Fibroblast of lung (primary cell): ENCODE measurements at regions not wholly inside any gene's neighbourhood (a gene's known extent, or its start where the extent isn't known, plus 50 kb on each side); places are given as distances from the start of the nearest gene placed in this dataset.

Experiments
- DNase-seq, 2 donors: peaks; one replicate each; pipeline versions ENCODE4 v3.0.0 to v3.0.0-alpha.2; 2010; ENCODE audit warnings: low read depth in 2 of 2
- H2AFZ ChIP-seq: 2 replicates; pipeline ENCODE4 v1.5.1; 2012; ENCODE audit warnings: low read length, control low read depth, inconsistent platforms
- H3K27ac ChIP-seq: 2 replicates; pipeline ENCODE4 v1.5.1; 2011; ENCODE audit warnings: low read length, control low read depth; ENCODE audit not compliant: insufficient read depth
- H3K27me3 ChIP-seq: 2 replicates; pipeline ENCODE4 v1.5.1; 2011; ENCODE audit warnings: mild to moderate bottlenecking, low read length; ENCODE audit not compliant: control insufficient read depth, insufficient read depth
- H3K36me3 ChIP-seq: 2 replicates; pipeline ENCODE4 v1.5.1; 2011; ENCODE audit warnings: low read length; ENCODE audit not compliant: control insufficient read depth, insufficient read depth
- H3K4me1 ChIP-seq: 2 replicates; pipeline ENCODE4 v1.5.1; 2011; ENCODE audit warnings: low read length; ENCODE audit not compliant: control insufficient read depth, insufficient read depth; ENCODE audit errors: extremely low read depth
- H3K4me2 ChIP-seq: 2 replicates; pipeline ENCODE4 v1.5.1; 2011; ENCODE audit warnings: low read length, control low read depth; ENCODE audit not compliant: insufficient read depth; ENCODE audit errors: extremely low read depth
- H3K4me3 ChIP-seq, 4 experiments: fragments of 200-600 bp in 1 of 4; sonication (generic) in 1 of 4; replicated peaks in 1 of 4; 2 replicates each; pipeline ENCODE4 v1.5.1; 2011 to 2016; ENCODE audit warnings: low read length in 4 of 4, low read depth in 3 of 4, mild to moderate bottlenecking in 3 of 4, control low read depth in 2 of 4, inconsistent platforms in 1 of 4, mixed read lengths in 1 of 4; ENCODE audit not compliant: insufficient read depth in 1 of 4; ENCODE audit errors: control extremely low read depth in 1 of 4
- H3K79me2 ChIP-seq: 2 replicates; pipeline ENCODE4 v1.5.1; 2012; ENCODE audit warnings: mild to moderate bottlenecking, low read length, inconsistent platforms; ENCODE audit not compliant: control insufficient read depth, insufficient read depth
- H3K9ac ChIP-seq: 2 replicates; pipeline ENCODE4 v1.5.1; 2011; ENCODE audit warnings: mild to moderate bottlenecking, low read length, control low read depth; ENCODE audit not compliant: insufficient read depth
- H3K9me3 ChIP-seq: 2 replicates; pipeline ENCODE4 v1.5.1; 2012; ENCODE audit warnings: low read depth, low read length; ENCODE audit not compliant: control insufficient read depth, insufficient read depth
- H4K20me1 ChIP-seq: 2 replicates; pipeline ENCODE4 v1.5.1; 2011; ENCODE audit warnings: low read length; ENCODE audit not compliant: control insufficient read depth, insufficient read depth; ENCODE audit errors: extremely low read depth
- EZH2 ChIP-seq: IDR thresholded peaks from 2 replicates; pipeline ENCODE4 v1.5.1; 2012; ENCODE audit warnings: low read length, control low read depth, mild to moderate bottlenecking; ENCODE audit errors: missing control alignments
- TF ChIP-seq, protein P1 (sequence below), 2 donors: IDR thresholded peaks in 1 of 2; conservative IDR thresholded peaks in 1 of 2; 1 replicate in 1 of 2; 2 replicates in 1 of 2; pipeline ENCODE4 v1.5.1; 2011 to 2012; ENCODE audit warnings: low read length in 2 of 2, control low read depth in 1 of 2, inconsistent platforms in 1 of 2, low read depth in 1 of 2, mild to moderate bottlenecking in 1 of 2

GRCh38 chr5:125717209-125717608 is 706.0 kb upstream of the GRAMD2B start:
- TF ChIP-seq, protein P1, sequence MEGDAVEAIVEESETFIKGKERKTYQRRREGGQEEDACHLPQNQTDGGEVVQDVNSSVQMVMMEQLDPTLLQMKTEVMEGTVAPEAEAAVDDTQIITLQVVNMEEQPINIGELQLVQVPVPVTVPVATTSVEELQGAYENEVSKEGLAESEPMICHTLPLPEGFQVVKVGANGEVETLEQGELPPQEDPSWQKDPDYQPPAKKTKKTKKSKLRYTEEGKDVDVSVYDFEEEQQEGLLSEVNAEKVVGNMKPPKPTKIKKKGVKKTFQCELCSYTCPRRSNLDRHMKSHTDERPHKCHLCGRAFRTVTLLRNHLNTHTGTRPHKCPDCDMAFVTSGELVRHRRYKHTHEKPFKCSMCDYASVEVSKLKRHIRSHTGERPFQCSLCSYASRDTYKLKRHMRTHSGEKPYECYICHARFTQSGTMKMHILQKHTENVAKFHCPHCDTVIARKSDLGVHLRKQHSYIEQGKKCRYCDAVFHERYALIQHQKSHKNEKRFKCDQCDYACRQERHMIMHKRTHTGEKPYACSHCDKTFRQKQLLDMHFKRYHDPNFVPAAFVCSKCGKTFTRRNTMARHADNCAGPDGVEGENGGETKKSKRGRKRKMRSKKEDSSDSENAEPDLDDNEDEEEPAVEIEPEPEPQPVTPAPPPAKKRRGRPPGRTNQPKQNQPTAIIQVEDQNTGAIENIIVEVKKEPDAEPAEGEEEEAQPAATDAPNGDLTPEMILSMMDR (conservative IDR thresholded peaks at IDR 0.05 in 1 of 2, IDR thresholded peaks at IDR 0.05 in 1 of 2; ENCODE audit: low read depth in 1 of 2, low read length in 2 of 2): no peak
- TF ChIP-seq EZH2: no peak
- Histone ChIP-seq H3K36me3 (no peaks in the 10 kb centered on the region), H3K4me3 (no peak overlapping the region), H2AFZ (no peak overlapping the region), H3K27me3 (no peaks in the 10 kb centered on the region), H3K9ac (no peak overlapping the region), H3K4me1 (peaks cover 3% of the 10 kb centered on the region), H3K4me2 (peak overlapping the region; percentile 32), H3K27ac (no peak overlapping the region), H3K79me2 (no peaks in the 10 kb centered on the region), H3K9me3 (no peaks in the 10 kb centered on the region), H4K20me1 (no peaks in the 10 kb centered on the region)
- peak; percentile 87 to 95 for DNase-seq

- no peaks in the 10 kb centered on the region for H3K79me2 ChIP-seq
- no peak overlapping the region for H3K27ac ChIP-seq
- no peaks in the 10 kb centered on the region for H3K27me3 ChIP-seq
- H3K4me1 ChIP-seq: peaks cover 3% of the 10 kb centered on the region
- no peak overlapping the region for H3K4me3 ChIP-seq
- no peaks in the 10 kb centered on the region for H4K20me1 ChIP-seq
- TF ChIP-seq, protein P1 (conservative IDR thresholded peaks at IDR 0.05 in 1 of 2, IDR thresholded peaks at IDR 0.05 in 1 of 2; ENCODE audit: low read depth in 1 of 2, low read length in 2 of 2): no peak
- TF ChIP-seq EZH2: no peak
- peak in 1 of 2 donors; percentile 49 for DNase-seq
- no peak overlapping the region for H3K4me2 ChIP-seq
- no peaks in the 10 kb centered on the region for H3K9me3 ChIP-seq
- no peaks in the 10 kb centered on the region for H3K36me3 ChIP-seq
- no peak overlapping the region for H3K9ac ChIP-seq
- no peak overlapping the region for H2AFZ ChIP-seq
Observed at GRCh38 chr5:125719681-125720347, 703.4 kb upstream of the GRAMD2B start.

DNA sequence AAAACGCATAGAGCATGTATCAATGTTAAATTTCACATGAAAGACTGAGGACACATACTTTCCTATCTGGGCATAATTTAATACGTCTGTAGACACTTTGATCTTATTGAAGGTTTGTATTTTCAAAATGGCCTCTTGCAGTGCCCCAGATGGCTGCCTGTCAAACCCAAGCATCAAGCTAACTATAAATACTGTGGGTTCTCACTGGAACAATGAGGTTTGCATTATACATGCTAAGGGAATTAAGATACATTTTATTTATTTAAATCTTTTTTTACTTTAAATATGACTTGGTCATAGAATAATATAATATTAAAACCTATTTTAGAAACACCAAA is 702.9 kb upstream of the GRAMD2B start:
- Histone ChIP-seq H3K79me2 (no peaks in the 10 kb centered on the region), H3K4me3 (no peak overlapping the region), H3K9me3 (no peaks in the 10 kb centered on the region), H4K20me1 (no peaks in the 10 kb centered on the region), H3K27me3 (no peaks in the 10 kb centered on the region), H2AFZ (no peak overlapping the region), H3K4me2 (no peak overlapping the region), H3K4me1 (peaks cover 3% of the 10 kb centered on the region), H3K36me3 (no peaks in the 10 kb centered on the region), H3K27ac (no peak overlapping the region), H3K9ac (no peak overlapping the region)
- no peak for DNase-seq
- TF ChIP-seq EZH2: no peak
- TF ChIP-seq, protein P1 (conservative IDR thresholded peaks at IDR 0.05 in 1 of 2, IDR thresholded peaks at IDR 0.05 in 1 of 2; ENCODE audit: low read depth in 1 of 2, low read length in 2 of 2): no peak
